PC-3 (cell line): ENCODE measurements at regions not wholly inside any gene's neighbourhood (a gene's known extent, or its start where the extent isn't known, plus 50 kb on each side); places are given as distances from the start of the nearest gene placed in this dataset.

ENCODE experiments used
- CTCF ChIP-seq: fragments of 300-600 bp; sonication (generic); conservative IDR thresholded peaks from 2 replicates; pipeline ENCODE4 v1.5.1; 2017; ENCODE audit warnings: antibody characterized with exemption, low read depth, mild to moderate bottlenecking, low read length
- EZH2 ChIP-seq: fragments of 300-600 bp; sonication (generic); IDR thresholded peaks from one replicate; pipeline ENCODE4 v1.6.1; 2017; ENCODE audit warnings: antibody characterized with exemption, mild to moderate bottlenecking, low read length; ENCODE audit not compliant: unreplicated experiment
- EZH2phosphoT487 ChIP-seq: fragments of 300-600 bp; sonication (generic); IDR thresholded peaks from 2 replicates; pipeline ENCODE4 v1.6.1; 2018; ENCODE audit warnings: mild to moderate bottlenecking, antibody characterized with exemption, low read length, borderline replicate concordance

- TF ChIP-seq EZH2: no peak
- TF ChIP-seq CTCF: no peak
- no peak for TF ChIP-seq EZH2phosphoT487
Observed at GRCh38 chr22:46091277-46091977, 58.9 kb upstream of the PPARA start.
